Adipose tissue (tissue), 3 donors: ENCODE measurements at regions not wholly inside any gene's neighbourhood (a gene's known extent, or its start where the extent isn't known, plus 50 kb on each side); places are given as distances from the start of the nearest gene placed in this dataset.
"Not testable (repeated sequence)": the region's sequence is repeated elsewhere in the genome, so short reads cannot be mapped to it uniquely, and the experiment has no call there.

Source experiments
- H3K27ac ChIP-seq: one replicate; pipeline ENCODE4 v1.5.1; 2013; ENCODE audit warnings: low read depth, low read length
- WGBS, 3 donors: extraction: QIAGEN DNeasy Blood & Tissue Kit; methylation state at CpG; one replicate each; pipeline ENCODE4 v1.1.7; 2013; 5-methylcytosine and 5-hydroxymethylcytosine counted together
- donor health status: healthy with polysubstance abuse.
- donor health status: Bipolar disorder and iron deficiency.
- donor health status: healthy.

- 83 to 94% (median 84%) methylated on average over 3 of the region's 3 CpGs for WGBS, 3 donors
These were observed 78.4 kb downstream of the ADAMTS15 start for GRCh38 chr11:130526846-130527245.

GRCh38 chr11:130527636-130528297 is 79.3 kb downstream of the ADAMTS15 start:
- no peak overlapping the region for H3K27ac ChIP-seq
- 49 to 50% (median 49%) methylated on average over 5 of the region's 5 CpGs for WGBS, 3 donors

More at GRCh38 chr11:130526846-130527245, 78.4 kb downstream of the ADAMTS15 start:
- H3K27ac ChIP-seq = no peak overlapping the region

DNA sequence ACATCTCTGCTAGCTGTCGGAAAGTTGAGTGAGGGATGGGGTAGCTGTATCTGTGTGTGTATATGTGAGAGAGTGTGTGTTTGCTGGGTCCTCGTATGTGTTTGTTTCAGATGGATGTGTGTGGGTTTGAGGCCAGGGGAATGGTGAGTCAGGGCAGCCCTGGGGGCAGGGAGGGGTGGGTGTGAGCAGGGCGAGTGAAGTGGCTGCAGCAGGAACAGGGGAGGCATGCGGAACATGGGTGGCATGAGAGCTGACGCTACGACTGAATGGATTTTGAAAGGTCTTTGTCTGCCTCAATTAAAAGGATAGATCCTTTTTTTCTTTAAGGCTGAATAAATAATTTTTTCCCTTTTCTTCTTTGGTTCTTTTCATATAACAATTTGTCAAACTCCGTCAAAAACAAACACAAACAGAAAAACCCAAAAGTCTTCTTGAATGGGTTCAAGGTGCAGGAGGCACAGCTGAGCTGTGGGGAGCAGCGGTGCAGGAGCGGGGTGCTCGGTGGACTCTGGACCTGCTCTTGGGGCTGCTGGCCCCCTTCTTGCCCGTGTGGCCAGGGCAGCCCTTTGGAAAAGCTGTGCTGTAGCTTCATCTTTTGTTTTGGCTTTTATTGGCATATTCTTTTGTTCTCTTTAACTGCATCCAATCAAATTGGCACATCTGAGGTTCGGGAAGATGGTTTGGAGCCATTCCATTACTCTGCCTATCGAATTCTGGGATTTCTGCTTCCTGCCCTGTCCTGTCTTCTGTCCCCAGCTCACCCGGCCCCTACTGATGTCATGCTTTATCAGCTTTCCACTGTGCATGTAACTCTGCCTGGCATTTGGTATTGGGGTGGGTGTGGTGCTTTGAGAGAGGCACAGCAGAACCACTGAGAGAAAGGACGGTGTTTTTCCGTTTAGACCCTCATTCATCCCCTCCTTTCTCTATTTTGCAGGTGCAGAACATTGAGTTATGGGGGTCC is 80.1 kb downstream of the ADAMTS15 start:
- no peak overlapping the region for H3K27ac ChIP-seq
- whole genome bisulfite sequencing, 3 donors = 75 to 82% (median 78%) methylated on average over 15 to 16 of the region's 16 CpGs

DNA sequence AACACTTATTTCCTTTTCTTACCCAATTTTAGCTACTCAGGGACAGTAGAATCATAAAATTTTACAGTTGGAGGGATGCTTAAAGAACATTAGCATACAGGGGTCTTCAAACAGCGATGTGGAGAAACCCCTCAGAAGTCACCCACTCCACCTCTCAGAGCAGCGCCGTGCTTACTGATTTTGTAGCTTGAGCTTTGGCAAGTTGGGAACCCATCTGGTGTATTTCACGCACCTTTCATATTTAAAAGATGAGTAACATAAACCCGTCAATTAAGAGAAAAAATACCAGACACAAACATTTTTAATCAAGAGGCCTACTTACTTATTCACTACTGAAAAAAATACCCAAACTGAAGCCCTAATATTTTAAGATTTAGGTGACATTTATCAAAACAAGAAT is 80.9 kb downstream of the ADAMTS15 start:
- 76 to 95% (median 84%) methylated on average over 5 of the region's 5 CpGs for WGBS, 3 donors
- no peak overlapping the region for H3K27ac ChIP-seq

DNA sequence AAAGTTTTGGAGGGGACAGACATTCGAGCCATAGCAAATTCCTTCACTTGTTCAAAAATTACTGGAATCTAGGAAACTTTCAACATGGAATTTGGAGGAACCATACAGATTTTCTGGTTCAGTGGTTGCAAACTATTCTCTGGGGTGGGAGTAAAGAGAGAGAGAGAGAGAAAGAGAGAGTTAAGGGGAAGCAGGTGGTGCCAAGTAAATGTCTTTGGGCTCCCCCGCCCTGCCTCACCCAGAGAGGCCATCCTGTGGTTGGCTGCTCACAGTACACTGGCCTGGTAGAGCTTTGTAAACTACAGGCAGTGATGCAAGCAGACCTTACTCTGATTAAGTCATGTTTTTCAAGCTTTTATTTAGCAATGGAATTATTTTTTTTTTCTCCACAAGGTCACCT is 82.6 kb downstream of the ADAMTS15 start:
- H3K27ac ChIP-seq = no peak overlapping the region
- WGBS, 3 donors = 71 to 81% (median 75%) methylated on average over 2 of the region's 2 CpGs

DNA sequence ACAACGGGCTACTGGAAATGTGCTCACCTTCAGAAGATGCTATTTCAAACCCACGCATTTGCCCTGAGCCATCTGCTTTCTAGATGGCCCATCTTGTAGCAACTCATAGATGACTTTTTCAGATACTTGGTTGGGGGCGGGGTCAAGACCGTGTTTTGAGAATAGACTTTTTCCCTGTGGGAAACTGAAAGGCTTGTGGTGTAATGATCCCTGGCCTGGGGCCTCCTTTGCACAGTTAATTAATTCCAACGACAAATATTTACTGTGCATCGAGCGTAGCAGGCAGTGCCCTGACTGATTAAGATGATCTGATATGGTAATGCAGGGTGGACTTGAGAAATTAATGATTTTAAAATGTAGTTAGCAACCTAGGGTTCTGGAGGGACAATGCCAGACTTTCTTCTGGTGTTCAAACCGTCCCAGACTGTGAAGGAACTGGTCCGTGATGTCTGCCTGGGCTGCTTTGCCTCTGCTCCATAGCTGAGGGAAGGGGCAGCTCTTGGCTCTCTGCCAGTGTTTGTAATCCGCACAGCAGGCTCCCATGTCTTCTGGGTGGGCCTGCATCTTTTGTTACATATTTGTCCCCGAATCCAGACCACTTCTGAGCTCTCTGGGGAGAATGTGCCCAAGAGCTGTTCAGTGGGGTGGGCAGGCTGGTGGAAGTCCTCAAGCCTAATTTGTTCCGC is 84.8 kb downstream of the ADAMTS15 start:
- no peak overlapping the region for H3K27ac ChIP-seq
- WGBS, 3 donors = 58 to 85% (median 79%) methylated on average over 12 of the region's 12 CpGs

GRCh38 chr11:130533871-130534270 is 85.4 kb downstream of the ADAMTS15 start:
- WGBS, 3 donors = 86 to 95% (median 91%) methylated on average over 5 of the region's 5 CpGs
- H3K27ac ChIP-seq = no peak overlapping the region

DNA sequence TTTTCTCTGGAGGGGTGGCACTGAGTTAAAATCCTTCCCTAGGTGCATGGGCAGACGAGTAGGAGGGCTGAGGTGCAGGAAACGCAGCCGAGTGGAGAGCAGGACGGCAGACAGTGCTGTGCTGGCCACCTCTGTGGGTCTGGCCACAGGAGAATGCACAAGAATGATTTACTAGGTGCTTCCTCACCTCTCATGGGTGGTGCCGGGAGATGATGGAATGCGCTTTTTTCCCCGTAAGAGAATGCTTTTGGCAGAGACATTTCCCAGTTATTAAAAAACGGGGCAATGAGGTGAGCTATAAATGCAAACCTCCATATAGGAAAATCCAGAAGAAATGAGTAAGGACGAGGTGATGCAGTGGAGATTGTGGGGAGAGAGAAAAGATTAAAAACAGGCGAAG is 86.1 kb downstream of the ADAMTS15 start:
- WGBS, 3 donors = 72 to 93% (median 87%) methylated on average over 10 of the region's 10 CpGs
- no peak overlapping the region for H3K27ac ChIP-seq

GRCh38 chr11:130535520-130535919 is 87.1 kb downstream of the ADAMTS15 start:
- WGBS, 3 donors = 51 to 59% (median 57%) methylated on average over 6 of the region's 6 CpGs
- no peak overlapping the region for H3K27ac ChIP-seq

- H3K27ac ChIP-seq = no peak overlapping the region
- 72 to 85% (median 80%) methylated on average over 11 of the region's 11 CpGs for WGBS, 3 donors
These were observed 87.9 kb downstream of the ADAMTS15 start for GRCh38 chr11:130536106-130537040.

DNA sequence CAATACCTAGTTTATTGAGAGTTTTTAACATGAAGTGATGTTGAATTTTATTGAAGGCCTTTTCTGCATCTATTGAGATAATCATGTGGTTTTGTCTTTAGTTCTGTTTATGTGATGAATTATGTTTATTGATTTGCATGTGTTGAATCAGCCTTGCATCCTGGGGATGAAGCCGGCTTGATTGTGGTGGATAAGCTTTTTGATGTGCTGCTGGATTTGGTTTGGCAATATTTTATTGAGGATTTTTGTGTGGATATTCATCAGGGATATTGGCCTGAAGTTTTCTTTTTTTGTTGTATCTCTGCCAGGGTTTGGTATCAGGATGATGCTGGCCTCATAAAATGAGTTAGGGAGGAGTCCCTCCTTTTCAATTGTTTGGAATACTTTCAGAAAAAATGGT is 91.2 kb downstream of the ADAMTS15 start:
- not testable (repeated sequence) for H3K27ac ChIP-seq
- 75 to 82% (median 76%) methylated on average over 1 of the region's 1 CpG for WGBS, 3 donors

DNA sequence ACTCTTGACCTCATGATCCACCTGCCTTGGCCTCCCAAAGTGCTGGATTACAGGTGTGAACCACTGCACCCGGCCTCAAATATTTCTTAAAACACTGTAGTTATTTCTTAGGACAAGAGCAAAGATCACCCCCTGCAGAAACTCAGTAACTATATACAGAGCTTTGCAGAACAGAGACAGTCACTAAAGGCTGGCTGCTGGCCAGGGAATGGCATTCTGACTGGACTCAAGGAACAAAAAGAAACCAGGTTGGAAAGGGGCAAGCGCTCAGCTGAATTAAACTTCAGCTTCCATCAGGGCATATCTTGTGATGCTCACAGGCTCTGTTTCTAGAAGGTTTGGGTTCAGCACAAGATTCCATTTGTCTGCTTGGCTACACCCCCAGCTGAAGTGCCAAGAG is 95.8 kb downstream of the ADAMTS15 start:
- no peak overlapping the region for H3K27ac ChIP-seq
- 92 to 95% (median 93%) methylated on average over 2 of the region's 2 CpGs for WGBS, 3 donors

DNA sequence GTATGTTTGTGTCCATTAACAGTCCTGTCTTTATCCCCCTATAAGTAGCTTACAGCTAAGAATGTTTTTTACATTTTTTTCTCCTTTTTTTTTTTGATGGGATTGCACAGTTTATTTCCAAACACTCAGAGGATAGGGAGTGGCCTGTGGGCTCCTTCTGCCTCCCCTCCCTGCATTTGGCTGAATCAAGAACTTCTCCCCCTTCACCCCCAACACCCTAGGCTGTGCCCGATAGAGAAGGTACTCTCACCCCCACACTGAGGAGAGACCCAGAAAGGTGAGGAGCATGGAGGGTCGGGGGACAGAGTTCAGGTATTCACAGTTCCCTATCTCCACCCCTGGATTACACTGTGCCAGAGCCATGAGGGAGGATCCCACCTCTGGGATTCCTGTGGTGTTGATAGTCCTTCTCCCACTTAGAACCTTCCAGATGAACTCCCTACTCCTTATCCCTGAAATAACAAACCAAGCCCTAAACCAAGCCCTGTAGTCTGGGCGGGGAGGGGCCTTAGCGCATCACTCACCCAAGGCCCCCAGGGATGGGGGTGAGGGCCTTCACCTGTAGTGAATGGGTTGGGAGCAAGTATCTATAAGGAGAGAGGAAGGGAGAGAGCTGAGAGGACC is 97.1 kb downstream of the ADAMTS15 start:
- 76 to 87% (median 80%) methylated on average over 4 of the region's 4 CpGs for WGBS, 3 donors
- H3K27ac ChIP-seq = no peak overlapping the region

DNA sequence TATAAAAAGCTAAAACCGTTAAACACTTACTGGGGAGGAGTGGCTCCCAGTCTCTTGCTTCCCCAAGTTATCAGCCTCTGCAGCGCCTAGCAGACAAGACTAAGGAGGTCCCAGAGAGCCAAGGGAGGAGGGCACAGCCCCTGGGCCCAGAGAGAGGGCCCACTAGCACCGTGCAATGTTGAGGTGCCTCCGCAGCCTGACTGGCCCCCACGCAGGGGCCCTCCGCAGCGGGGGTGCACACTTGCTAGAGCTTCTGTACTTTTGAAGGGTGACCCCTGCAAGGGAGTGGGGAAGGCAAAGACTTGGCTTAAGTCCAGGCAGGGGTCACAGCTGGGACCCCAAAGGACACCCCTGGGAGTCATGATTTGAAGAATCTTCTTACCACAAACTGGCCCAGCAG is 98.0 kb downstream of the ADAMTS15 start:
- WGBS, 3 donors = 90 to 93% (median 92%) methylated on average over 7 of the region's 7 CpGs
- no peak overlapping the region for H3K27ac ChIP-seq

DNA sequence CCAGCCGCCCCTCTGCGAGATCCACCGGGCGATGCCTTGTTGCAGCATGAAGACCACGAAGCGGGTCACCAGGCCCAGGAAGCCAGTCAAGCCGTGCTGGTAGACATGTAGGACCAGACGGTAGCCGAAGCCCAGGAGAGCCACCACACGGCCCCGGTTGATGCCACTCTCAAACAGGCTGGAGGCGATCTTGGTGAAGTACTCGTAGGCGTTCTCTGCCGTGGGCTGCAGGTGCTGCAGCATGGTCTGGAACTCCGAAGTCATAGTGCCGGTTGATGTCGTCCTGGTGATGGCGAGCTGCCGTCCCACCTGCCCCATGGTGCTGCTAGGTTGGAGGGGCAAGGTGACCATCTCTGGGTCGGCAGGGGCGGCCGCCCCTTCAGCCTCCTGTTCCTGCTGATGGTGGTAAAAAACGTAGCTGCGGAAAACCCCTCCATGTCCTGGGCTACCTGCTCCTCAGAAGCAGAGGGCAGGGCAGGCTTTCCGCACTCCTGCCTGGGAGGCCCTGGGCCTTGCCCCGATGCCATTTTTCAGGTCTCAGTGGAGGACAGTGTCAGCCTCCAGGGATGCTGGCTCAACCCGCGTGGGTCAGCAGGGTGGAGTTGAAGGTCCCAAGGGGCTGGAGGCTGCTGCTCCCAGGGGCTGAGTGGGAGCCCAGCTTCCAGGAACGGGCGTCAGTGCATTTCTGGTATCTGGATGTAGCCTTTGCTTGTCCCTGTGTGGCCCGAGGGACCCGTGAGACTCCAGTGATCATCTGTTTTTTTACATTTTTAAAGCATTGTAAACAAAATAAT is 98.7 kb downstream of the ADAMTS15 start:
- WGBS, 3 donors = 89 to 90% (median 89%) methylated on average over 33 of the region's 33 CpGs
- no peak overlapping the region for H3K27ac ChIP-seq

GRCh38 chr11:130547761-130548490 is 99.5 kb downstream of the ADAMTS15 start:
- 85 to 93% (median 88%) methylated on average over 7 of the region's 7 CpGs for WGBS, 3 donors
- no peak overlapping the region for H3K27ac ChIP-seq
